GM18861 (cell line): ENCODE measurements at regions not wholly inside any gene's neighbourhood (a gene's known extent, or its start where the extent isn't known, plus 50 kb on each side); places are given as distances from the start of the nearest gene placed in this dataset.

ENCODE experiments used
- ATAC-seq: cut with Tn5 transposase; IDR thresholded peaks from one replicate; pipeline ENCODE4 v1.9.1; 2021; ENCODE audit not compliant: unreplicated experiment

DNA sequence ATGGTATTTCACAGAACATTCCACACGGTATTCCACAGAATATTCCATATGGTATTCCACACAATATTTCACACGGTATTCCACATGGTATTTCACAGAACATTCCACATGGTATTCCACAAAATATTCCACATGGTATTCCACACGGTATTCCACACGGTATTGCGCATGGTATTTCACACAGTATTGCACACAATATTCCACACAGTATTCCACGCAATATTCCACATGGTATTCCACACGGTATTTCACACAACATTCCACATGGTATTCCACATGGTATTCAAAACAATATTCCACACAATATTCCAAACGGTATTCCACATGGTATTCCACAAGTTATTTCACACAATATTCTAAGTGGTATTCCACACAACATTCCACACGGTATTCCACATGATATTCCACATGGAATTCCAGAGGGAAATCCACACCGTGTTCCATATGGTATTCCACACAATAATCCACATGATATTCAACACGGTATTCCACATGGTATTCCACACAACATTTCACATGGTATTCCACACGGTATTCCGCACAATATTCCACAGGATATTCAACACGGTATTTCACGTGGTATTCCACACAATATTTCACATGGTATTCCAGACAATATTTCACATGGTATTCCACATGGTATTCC, 136.7 kb upstream of the CHST15 start:
- no peak for ATAC-seq

GRCh38 chr10:124229201-124229988, 136.0 kb upstream of the CHST15 start:
- ATAC-seq: no peak

DNA sequence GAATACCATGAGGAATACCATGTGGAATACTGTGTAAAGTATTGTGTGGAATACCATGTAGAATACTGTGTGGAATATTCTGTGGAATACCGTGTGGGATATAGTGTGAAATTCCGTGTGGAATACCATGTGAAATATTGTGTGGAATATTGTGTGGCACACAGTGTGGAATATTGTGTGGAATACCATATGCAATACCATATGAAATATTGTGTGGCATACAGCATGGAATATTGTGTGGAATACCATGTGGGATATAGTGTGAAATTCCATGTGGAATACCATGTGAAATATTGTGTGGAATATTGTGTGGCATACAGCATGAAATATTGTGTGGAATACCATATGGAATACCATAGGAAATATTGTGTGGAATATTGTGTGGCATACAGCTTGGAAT, 135.1 kb upstream of the CHST15 start:
- ATAC-seq: no peak

- ATAC-seq: no peak
Measured at GRCh38 chr10:124227988-124228387, 134.6 kb upstream of the CHST15 start.

DNA sequence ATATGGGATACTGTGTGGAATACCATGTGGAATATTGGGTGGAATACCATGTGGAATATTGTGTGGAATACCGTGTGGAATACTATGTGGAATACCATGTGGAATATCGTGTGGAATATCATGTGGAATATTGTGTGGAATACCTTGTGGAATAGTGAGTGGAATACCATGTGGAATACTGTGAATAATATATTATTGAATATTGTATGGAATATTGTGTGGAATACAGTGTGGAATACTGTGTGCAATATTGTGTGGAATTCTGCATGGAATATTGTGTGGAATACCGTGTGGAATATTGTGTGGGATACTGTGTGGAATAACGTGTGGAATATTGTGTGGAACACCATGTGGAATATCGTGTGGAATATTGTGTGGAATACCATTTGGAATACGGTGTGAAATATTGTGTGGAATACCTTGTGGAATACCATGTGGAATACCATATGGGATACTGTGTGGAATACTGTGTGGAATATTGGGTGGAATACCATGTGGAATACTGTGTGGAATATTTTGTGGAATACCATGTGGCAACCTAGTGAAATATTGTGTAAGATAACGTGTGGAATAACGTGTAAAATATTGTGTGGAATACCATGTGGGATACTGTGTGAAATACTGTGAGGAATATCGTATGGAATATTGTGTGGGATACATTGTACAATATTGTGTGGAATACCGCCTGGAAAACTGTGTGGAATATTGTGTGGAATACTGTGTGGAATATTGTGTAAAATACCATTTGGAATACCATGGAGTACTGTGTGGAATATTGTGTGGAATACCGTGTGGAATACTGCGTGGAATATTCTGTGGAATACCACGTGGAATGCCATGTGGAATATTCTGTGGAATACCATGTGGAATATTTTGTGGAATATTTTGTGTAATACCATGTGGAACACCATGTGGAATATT, 133.9 kb upstream of the CHST15 start:
- ATAC-seq: no peak

DNA sequence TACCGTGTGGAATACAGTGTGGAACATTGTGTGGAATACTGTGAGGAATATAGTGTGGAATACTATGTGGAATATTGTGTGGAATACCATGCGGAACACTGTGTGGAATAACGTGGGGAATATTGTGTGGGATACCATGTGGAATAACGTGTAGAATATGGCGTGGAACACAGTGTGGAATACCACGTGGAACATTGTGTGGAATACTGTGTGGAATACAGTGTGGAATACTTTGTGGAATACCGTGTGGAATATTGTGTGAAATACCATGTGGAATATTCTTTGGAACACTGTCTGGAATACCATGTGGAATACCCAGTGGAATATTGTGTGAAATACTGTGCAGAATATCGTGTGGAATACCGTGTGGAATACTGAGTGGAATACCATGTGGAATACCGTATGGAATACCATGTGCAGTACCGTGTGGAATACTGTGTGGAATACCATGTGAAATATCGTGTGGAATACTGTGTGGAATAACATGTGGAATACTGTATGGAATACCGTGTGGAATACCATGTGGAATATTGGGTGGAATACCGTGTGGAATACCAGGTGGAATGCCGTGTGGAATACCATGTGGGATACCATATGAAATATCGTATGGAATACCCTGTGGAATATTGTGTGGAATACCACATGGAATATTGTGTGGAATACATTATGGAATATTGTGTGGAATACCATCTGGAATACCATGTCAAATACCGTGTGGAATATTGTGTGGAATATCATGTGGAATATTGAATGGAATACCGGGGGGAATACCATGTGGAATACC, 133.1 kb upstream of the CHST15 start:
- no peak for ATAC-seq

GRCh38 chr10:124225467-124226270, 132.3 kb upstream of the CHST15 start:
- no peak for ATAC-seq

GRCh38 chr10:124225029-124225466, 131.7 kb upstream of the CHST15 start:
- no peak for ATAC-seq

GRCh38 chr10:124224331-124225028, 131.1 kb upstream of the CHST15 start:
- ATAC-seq: no peak

GRCh38 chr10:124223711-124224085, 130.3 kb upstream of the CHST15 start:
- ATAC-seq: no peak

DNA sequence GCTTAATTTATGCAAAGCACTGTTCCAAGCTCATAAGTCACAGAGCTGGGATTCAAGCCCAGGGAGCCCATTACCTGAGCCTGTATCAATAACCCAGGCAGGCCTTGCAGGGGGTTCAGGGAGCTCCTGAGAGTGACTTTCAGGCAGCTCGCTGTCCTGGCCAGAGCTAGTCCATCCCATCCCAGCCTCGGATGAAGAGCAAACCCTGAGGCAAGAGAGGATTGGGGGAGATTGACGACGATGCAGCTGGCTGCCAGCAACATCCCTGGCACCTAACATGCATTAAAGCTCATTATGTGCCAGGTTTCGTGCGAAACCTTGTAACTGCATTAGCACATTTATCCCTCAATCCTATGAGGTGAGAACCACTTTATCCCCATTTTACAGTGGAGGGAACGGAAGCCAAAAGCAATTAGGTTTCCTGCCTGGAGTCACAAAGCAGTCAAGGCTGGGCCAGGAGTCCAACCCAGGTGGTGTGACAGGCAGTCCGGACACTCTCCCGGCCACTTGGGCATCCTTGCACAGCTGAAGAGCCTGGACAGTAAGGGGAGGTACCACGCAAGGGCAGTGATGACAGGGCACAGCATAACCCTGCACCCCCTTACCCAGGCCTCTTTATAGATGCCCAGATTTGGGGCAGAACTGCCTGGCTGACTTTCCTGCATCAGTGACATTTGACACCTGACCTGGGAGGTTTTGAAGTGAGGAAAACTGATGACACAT, 129.8 kb upstream of the CHST15 start:
- ATAC-seq: no peak

- ATAC-seq: peak; percentile 30
Measured at GRCh38 chr10:124222318-124222987, 129.1 kb upstream of the CHST15 start.

DNA sequence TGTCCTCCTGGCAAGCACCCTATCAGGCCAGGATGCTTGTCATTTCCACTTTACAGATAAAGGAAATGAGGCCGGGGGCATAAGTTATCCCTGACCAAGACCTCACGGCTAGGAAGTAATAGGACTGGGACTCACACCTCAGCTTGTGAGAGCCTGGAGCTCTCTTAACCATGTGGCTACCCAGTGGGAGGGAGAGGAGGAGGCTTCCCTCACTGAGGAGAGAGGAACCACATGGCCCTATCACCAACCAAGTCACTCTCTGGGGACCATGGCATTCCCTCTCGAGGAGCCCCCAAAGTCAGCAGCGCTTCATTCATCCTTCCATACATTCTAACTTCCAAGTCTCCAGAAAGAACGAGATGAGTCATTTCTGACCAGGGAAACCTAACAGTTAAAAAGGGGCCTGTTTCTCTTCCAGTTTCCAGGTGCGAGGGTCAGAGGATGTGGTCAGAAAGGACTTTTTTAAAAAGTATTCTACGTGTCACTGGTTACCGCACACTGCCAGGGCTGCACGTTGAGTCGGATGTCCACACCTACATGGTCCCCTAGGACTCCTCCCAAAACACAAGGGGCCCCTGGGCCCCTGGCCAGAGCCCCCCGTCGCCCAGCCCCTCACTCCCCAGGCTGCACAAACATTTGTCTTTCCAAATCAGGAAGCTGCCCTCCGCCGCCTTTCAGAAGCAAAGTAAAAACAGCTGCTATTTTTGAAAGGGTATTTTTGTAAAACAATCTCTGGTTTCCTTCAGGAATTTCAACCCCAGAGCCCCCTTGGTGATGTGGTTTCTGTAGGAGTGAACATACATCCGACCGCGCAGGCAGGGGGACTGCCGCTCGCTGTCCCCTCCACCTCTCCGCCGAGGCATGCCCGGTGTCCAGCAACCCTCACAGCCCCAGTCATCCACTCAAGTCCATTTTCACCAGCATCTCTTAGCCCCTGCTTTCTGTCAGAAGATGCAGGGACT, 128.2 kb upstream of the CHST15 start:
- ATAC-seq: peak; percentile 65

- ATAC-seq: no peak
Measured at GRCh38 chr10:124220971-124221355, 127.6 kb upstream of the CHST15 start.

GRCh38 chr10:124220547-124220946, 127.1 kb upstream of the CHST15 start:
- no peak for ATAC-seq

- ATAC-seq: no peak
Measured at GRCh38 chr10:124219655-124220054, 126.3 kb upstream of the CHST15 start.

- no peak for ATAC-seq
Measured at GRCh38 chr10:124219062-124219461, 125.7 kb upstream of the CHST15 start.
